ENCODE measurements at regions not wholly inside any gene's neighbourhood (a gene's known extent, or its start where the extent isn't known, plus 50 kb on each side); places are given as distances from the start of the nearest gene placed in this dataset.

DNA sequence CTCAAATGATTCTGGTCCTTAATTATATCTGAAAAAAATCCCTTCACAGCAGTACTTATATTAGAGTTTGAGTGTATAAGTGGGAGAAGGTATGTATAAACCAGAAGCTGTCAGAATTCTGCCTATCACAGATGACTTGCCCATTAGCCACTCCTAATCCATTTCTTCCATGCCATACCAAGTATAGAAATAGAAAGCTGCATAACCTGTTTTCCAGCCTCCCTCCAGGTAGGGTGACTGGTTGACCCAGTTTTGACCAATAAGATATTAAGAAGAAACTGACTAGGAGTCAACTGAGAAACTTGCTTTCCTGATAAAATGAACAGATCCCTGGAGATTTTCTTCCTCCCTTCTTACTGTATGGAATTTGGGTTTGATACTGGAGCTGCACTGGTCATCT lies 112.2 kb upstream of the GRIK2 start:
- TF ChIP-seq, protein P1, sequence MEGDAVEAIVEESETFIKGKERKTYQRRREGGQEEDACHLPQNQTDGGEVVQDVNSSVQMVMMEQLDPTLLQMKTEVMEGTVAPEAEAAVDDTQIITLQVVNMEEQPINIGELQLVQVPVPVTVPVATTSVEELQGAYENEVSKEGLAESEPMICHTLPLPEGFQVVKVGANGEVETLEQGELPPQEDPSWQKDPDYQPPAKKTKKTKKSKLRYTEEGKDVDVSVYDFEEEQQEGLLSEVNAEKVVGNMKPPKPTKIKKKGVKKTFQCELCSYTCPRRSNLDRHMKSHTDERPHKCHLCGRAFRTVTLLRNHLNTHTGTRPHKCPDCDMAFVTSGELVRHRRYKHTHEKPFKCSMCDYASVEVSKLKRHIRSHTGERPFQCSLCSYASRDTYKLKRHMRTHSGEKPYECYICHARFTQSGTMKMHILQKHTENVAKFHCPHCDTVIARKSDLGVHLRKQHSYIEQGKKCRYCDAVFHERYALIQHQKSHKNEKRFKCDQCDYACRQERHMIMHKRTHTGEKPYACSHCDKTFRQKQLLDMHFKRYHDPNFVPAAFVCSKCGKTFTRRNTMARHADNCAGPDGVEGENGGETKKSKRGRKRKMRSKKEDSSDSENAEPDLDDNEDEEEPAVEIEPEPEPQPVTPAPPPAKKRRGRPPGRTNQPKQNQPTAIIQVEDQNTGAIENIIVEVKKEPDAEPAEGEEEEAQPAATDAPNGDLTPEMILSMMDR (IDR thresholded peaks at IDR 0.05; ENCODE audit: low read depth, low read length, missing input control), result no peak
- TF ChIP-seq YY1 (IDR thresholded peaks at IDR 0.05) (no peak), RAD21 (IDR thresholded peaks at IDR 0.05) (no peak), TAF1 (conservative IDR thresholded peaks at IDR 0.05) (no peak), GABPA (IDR thresholded peaks at IDR 0.05 in 1 of 2, conservative IDR thresholded peaks at IDR 0.05 in 1 of 2) (no peak), EGR1 (IDR thresholded peaks at IDR 0.05; ENCODE audit: low read depth in 2 of 2) (no peak), JUND (IDR thresholded peaks at IDR 0.05) (no peak), HNF4A (conservative IDR thresholded peaks at IDR 0.05) (no peak)
- TF ChIP-seq, protein P2, sequence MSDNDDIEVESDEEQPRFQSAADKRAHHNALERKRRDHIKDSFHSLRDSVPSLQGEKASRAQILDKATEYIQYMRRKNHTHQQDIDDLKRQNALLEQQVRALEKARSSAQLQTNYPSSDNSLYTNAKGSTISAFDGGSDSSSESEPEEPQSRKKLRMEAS (IDR thresholded peaks at IDR 0.05), result no peak
- TF ChIP-seq, protein P3, sequence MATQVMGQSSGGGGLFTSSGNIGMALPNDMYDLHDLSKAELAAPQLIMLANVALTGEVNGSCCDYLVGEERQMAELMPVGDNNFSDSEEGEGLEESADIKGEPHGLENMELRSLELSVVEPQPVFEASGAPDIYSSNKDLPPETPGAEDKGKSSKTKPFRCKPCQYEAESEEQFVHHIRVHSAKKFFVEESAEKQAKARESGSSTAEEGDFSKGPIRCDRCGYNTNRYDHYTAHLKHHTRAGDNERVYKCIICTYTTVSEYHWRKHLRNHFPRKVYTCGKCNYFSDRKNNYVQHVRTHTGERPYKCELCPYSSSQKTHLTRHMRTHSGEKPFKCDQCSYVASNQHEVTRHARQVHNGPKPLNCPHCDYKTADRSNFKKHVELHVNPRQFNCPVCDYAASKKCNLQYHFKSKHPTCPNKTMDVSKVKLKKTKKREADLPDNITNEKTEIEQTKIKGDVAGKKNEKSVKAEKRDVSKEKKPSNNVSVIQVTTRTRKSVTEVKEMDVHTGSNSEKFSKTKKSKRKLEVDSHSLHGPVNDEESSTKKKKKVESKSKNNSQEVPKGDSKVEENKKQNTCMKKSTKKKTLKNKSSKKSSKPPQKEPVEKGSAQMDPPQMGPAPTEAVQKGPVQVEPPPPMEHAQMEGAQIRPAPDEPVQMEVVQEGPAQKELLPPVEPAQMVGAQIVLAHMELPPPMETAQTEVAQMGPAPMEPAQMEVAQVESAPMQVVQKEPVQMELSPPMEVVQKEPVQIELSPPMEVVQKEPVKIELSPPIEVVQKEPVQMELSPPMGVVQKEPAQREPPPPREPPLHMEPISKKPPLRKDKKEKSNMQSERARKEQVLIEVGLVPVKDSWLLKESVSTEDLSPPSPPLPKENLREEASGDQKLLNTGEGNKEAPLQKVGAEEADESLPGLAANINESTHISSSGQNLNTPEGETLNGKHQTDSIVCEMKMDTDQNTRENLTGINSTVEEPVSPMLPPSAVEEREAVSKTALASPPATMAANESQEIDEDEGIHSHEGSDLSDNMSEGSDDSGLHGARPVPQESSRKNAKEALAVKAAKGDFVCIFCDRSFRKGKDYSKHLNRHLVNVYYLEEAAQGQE (IDR thresholded peaks at IDR 0.05), result no peak
- TF ChIP-seq, protein P4, sequence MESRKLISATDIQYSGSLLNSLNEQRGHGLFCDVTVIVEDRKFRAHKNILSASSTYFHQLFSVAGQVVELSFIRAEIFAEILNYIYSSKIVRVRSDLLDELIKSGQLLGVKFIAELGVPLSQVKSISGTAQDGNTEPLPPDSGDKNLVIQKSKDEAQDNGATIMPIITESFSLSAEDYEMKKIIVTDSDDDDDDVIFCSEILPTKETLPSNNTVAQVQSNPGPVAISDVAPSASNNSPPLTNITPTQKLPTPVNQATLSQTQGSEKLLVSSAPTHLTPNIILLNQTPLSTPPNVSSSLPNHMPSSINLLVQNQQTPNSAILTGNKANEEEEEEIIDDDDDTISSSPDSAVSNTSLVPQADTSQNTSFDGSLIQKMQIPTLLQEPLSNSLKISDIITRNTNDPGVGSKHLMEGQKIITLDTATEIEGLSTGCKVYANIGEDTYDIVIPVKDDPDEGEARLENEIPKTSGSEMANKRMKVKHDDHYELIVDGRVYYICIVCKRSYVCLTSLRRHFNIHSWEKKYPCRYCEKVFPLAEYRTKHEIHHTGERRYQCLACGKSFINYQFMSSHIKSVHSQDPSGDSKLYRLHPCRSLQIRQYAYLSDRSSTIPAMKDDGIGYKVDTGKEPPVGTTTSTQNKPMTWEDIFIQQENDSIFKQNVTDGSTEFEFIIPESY (IDR thresholded peaks at IDR 0.05), result no peak
- TF ChIP-seq, protein P5, sequence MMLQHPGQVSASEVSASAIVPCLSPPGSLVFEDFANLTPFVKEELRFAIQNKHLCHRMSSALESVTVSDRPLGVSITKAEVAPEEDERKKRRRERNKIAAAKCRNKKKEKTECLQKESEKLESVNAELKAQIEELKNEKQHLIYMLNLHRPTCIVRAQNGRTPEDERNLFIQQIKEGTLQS (IDR thresholded peaks at IDR 0.05), result no peak
